H1 (cell line): ENCODE measurements at regions not wholly inside any gene's neighbourhood (a gene's known extent, or its start where the extent isn't known, plus 50 kb on each side); places are given as distances from the start of the nearest gene placed in this dataset.

Experiments used
- CHD1 ChIP-seq: IDR thresholded peaks from 2 replicates; pipeline ENCODE4 v1.6.1; 2012; ENCODE audit warnings: low read depth, low read length, improper control_type of control experiment
- EGR1 ChIP-seq: IDR thresholded peaks from 2 replicates; pipeline ENCODE4 v1.6.1; 2011; ENCODE audit warnings: low read depth, low read length, borderline replicate concordance
- KDM4A ChIP-seq: IDR thresholded peaks from one replicate; pipeline ENCODE4 v1.7.1; 2012; ENCODE audit warnings: low read depth, mild to moderate bottlenecking, moderate library complexity, low read length, inconsistent platforms; ENCODE audit not compliant: severe bottlenecking
- NRF1 ChIP-seq: IDR thresholded peaks from 2 replicates; pipeline ENCODE4 v1.6.1; 2011; ENCODE audit warnings: mild to moderate bottlenecking, low read depth, low read length, improper control_type of control experiment
- RBBP5 ChIP-seq: IDR thresholded peaks from 2 replicates; pipeline ENCODE4 v1.7.1; 2012; ENCODE audit warnings: low read depth, mild to moderate bottlenecking, inconsistent platforms, low read length, moderate library complexity, borderline replicate concordance

DNA sequence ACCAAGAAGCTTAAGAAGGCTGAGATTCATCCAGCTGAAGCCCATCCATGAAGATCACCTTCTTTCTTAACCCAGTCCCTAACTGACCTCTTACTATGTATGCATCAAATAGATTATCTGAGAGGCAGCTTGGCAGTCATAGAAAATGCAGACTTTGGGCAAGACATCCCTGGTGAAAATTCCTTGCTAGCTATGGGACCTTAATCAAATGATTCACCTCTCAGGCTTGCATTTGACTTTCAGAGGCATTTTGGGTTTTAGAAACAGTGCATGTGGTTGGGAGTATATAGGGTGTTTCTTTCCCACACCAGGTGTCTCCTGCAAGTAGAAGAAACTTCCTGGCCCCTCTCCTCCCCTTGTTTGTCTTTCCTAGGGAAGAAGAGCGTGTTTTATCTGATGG, 188.5 kb upstream of the ISX start (continued):
- TF ChIP-seq EGR1 (no peak), NRF1 (no peak), KDM4A (no peak), RBBP5 (no peak), CHD1 (no peak)
